ENCODE measurements at regions not wholly inside any gene's neighbourhood (a gene's known extent, or its start where the extent isn't known, plus 50 kb on each side); places are given as distances from the start of the nearest gene placed in this dataset.
"Not testable (repeated sequence)": the region's sequence is repeated elsewhere in the genome, so short reads cannot be mapped to it uniquely, and the experiment has no call there.

GRCh38 chr2:82781176-82781915 is 1677.7 kb downstream of the SUCLG1 start:
- Histone ChIP-seq H3K9me3 (ENCODE audit: control insufficient read depth, insufficient read depth, low read length) (no peaks in the 10 kb centered on the region), H3K36me3 (ENCODE audit: insufficient read depth, low read length) (no peaks in the 10 kb centered on the region), H3K9ac (ENCODE audit: low read depth, low read length) (no peak overlapping the region), H3K4me1 (ENCODE audit: insufficient read depth, low read length) (no peaks in the 10 kb centered on the region)

GRCh38 chr2:82780050-82780449 is 1679.0 kb downstream of the SUCLG1 start:
- H3K9ac ChIP-seq (ENCODE audit: low read depth, low read length): no peak overlapping the region

GRCh38 chr2:82752396-82752795 is 1706.7 kb downstream of the SUCLG1 start:
- H3K4me1 ChIP-seq (ENCODE audit: insufficient read depth, low read length): no peaks in the 10 kb centered on the region

More at GRCh38 chr2:82780050-82780449, 1679.0 kb downstream of the SUCLG1 start:
- H3K36me3 ChIP-seq (ENCODE audit: insufficient read depth, low read length): no peaks in the 10 kb centered on the region
- H3K4me1 ChIP-seq (ENCODE audit: insufficient read depth, low read length): no peaks in the 10 kb centered on the region
- H3K9me3 ChIP-seq (ENCODE audit: control insufficient read depth, insufficient read depth, low read length): no peaks in the 10 kb centered on the region

GRCh38 chr2:82748653-82749052 is 1710.4 kb downstream of the SUCLG1 start:
- H3K36me3 ChIP-seq (ENCODE audit: insufficient read depth, low read length): no peaks in the 10 kb centered on the region
- H3K4me1 ChIP-seq (ENCODE audit: insufficient read depth, low read length): no peaks in the 10 kb centered on the region
- H3K9me3 ChIP-seq (ENCODE audit: control insufficient read depth, insufficient read depth, low read length): no peaks in the 10 kb centered on the region
- no peak overlapping the region for H3K9ac ChIP-seq (ENCODE audit: low read depth, low read length)

More at GRCh38 chr2:82752396-82752795, 1706.7 kb downstream of the SUCLG1 start:
- Histone ChIP-seq H3K9ac (ENCODE audit: low read depth, low read length) (no peak overlapping the region), H3K36me3 (ENCODE audit: insufficient read depth, low read length) (no peaks in the 10 kb centered on the region), H3K9me3 (ENCODE audit: control insufficient read depth, insufficient read depth, low read length) (no peaks in the 10 kb centered on the region)

GRCh38 chr2:82740527-82740926 is 1718.6 kb downstream of the SUCLG1 start:
- Histone ChIP-seq H3K9me3 (ENCODE audit: control insufficient read depth, insufficient read depth, low read length) (no peaks in the 10 kb centered on the region), H3K36me3 (ENCODE audit: insufficient read depth, low read length) (no peaks in the 10 kb centered on the region), H3K4me1 (ENCODE audit: insufficient read depth, low read length) (peaks cover 3% of the 10 kb centered on the region; the same call in 1 of the 2 replicates), H3K9ac (ENCODE audit: low read depth, low read length) (no peak overlapping the region)

- H3K9me3 ChIP-seq (ENCODE audit: control insufficient read depth, insufficient read depth, low read length); H3K36me3 ChIP-seq (ENCODE audit: insufficient read depth, low read length); H3K4me1 ChIP-seq (ENCODE audit: insufficient read depth, low read length); H3K9ac ChIP-seq (ENCODE audit: low read depth, low read length): not testable (repeated sequence)
Observed at GRCh38 chr2:82737965-82738364, 1721.1 kb downstream of the SUCLG1 start.

- H3K9ac ChIP-seq (ENCODE audit: low read depth, low read length): no peak overlapping the region
- no peaks in the 10 kb centered on the region for H3K9me3 ChIP-seq (ENCODE audit: control insufficient read depth, insufficient read depth, low read length)
- H3K4me1 ChIP-seq (ENCODE audit: insufficient read depth, low read length): no peaks in the 10 kb centered on the region
- H3K36me3 ChIP-seq (ENCODE audit: insufficient read depth, low read length): no peaks in the 10 kb centered on the region
Observed at GRCh38 chr2:82735336-82735735, 1723.7 kb downstream of the SUCLG1 start.

- Histone ChIP-seq H3K36me3 (ENCODE audit: insufficient read depth, low read length) (no peaks in the 10 kb centered on the region), H3K9me3 (ENCODE audit: control insufficient read depth, insufficient read depth, low read length) (no peaks in the 10 kb centered on the region), H3K9ac (ENCODE audit: low read depth, low read length) (no peak overlapping the region), H3K4me1 (ENCODE audit: insufficient read depth, low read length) (no peaks in the 10 kb centered on the region)
Observed at GRCh38 chr2:82731824-82732223, 1727.3 kb downstream of the SUCLG1 start.

- Histone ChIP-seq H3K36me3 (ENCODE audit: insufficient read depth, low read length) (no peaks in the 10 kb centered on the region), H3K9me3 (ENCODE audit: control insufficient read depth, insufficient read depth, low read length) (no peaks in the 10 kb centered on the region), H3K9ac (ENCODE audit: low read depth, low read length) (no peak overlapping the region), H3K4me1 (ENCODE audit: insufficient read depth, low read length) (no peaks in the 10 kb centered on the region)
Observed at GRCh38 chr2:82730811-82731210, 1728.3 kb downstream of the SUCLG1 start.

- Histone ChIP-seq H3K9ac (ENCODE audit: low read depth, low read length) (no peak overlapping the region), H3K4me1 (ENCODE audit: insufficient read depth, low read length) (no peaks in the 10 kb centered on the region), H3K9me3 (ENCODE audit: control insufficient read depth, insufficient read depth, low read length) (no peaks in the 10 kb centered on the region), H3K36me3 (ENCODE audit: insufficient read depth, low read length) (no peaks in the 10 kb centered on the region)
Observed at GRCh38 chr2:82728090-82728489, 1731.0 kb downstream of the SUCLG1 start.

- Histone ChIP-seq H3K4me1 (ENCODE audit: insufficient read depth, low read length) (no peaks in the 10 kb centered on the region), H3K9ac (ENCODE audit: low read depth, low read length) (no peak overlapping the region), H3K36me3 (ENCODE audit: insufficient read depth, low read length) (no peaks in the 10 kb centered on the region), H3K9me3 (ENCODE audit: control insufficient read depth, insufficient read depth, low read length) (no peaks in the 10 kb centered on the region)
Observed at GRCh38 chr2:82708681-82709080, 1750.4 kb downstream of the SUCLG1 start.

- Histone ChIP-seq H3K36me3 (ENCODE audit: insufficient read depth, low read length) (no peaks in the 10 kb centered on the region), H3K9me3 (ENCODE audit: control insufficient read depth, insufficient read depth, low read length) (no peaks in the 10 kb centered on the region), H3K9ac (ENCODE audit: low read depth, low read length) (no peak overlapping the region), H3K4me1 (ENCODE audit: insufficient read depth, low read length) (no peaks in the 10 kb centered on the region)
Observed at GRCh38 chr2:82697231-82697630, 1761.8 kb downstream of the SUCLG1 start.

- H3K9me3 ChIP-seq (ENCODE audit: control insufficient read depth, insufficient read depth, low read length): no peaks in the 10 kb centered on the region
- H3K4me1 ChIP-seq (ENCODE audit: insufficient read depth, low read length): no peaks in the 10 kb centered on the region
- no peaks in the 10 kb centered on the region for H3K36me3 ChIP-seq (ENCODE audit: insufficient read depth, low read length)
- H3K9ac ChIP-seq (ENCODE audit: low read depth, low read length): no peak overlapping the region
Observed at GRCh38 chr2:82694431-82694830, 1764.6 kb downstream of the SUCLG1 start.

GRCh38 chr2:82690757-82691411 is 1768.2 kb downstream of the SUCLG1 start:
- no peak overlapping the region for H3K9ac ChIP-seq (ENCODE audit: low read depth, low read length)
- no peaks in the 10 kb centered on the region for H3K9me3 ChIP-seq (ENCODE audit: control insufficient read depth, insufficient read depth, low read length)
- H3K36me3 ChIP-seq (ENCODE audit: insufficient read depth, low read length): no peaks in the 10 kb centered on the region
- H3K4me1 ChIP-seq (ENCODE audit: insufficient read depth, low read length): no peaks in the 10 kb centered on the region

- no peaks in the 10 kb centered on the region; the same call in 1 of the 2 replicates for H3K9me3 ChIP-seq (ENCODE audit: control insufficient read depth, insufficient read depth, low read length)
- no peaks in the 10 kb centered on the region for H3K36me3 ChIP-seq (ENCODE audit: insufficient read depth, low read length)
- H3K4me1 ChIP-seq (ENCODE audit: insufficient read depth, low read length): no peaks in the 10 kb centered on the region
- H3K9ac ChIP-seq (ENCODE audit: low read depth, low read length): no peak overlapping the region
Observed at GRCh38 chr2:82675186-82675585, 1783.9 kb downstream of the SUCLG1 start.
